NCI-H187 (cell line): ENCODE measurements at regions not wholly inside any gene's neighbourhood (a gene's known extent, or its start where the extent isn't known, plus 50 kb on each side); places are given as distances from the start of the nearest gene placed in this dataset.
"Not testable (repeated sequence)": the region's sequence is repeated elsewhere in the genome, so short reads cannot be mapped to it uniquely, and the experiment has no call there.

Experiments used
- DNase-seq, 2 experiments: peaks; one replicate each; lab custom pipeline; 2025; lab: John Stamatoyannopoulos, UW

GRCh38 chr10:9102026-9102425 lies 1047.5 kb downstream of the GATA3 start:
- DNase-seq: no peak

GRCh38 chr10:9103301-9103700 lies 1048.8 kb downstream of the GATA3 start:
- DNase-seq: no peak

- DNase-seq: no peak
Measured at GRCh38 chr10:9111976-9112375, 1057.5 kb downstream of the GATA3 start.

- DNase-seq: no peak
Measured at GRCh38 chr10:9126728-9127127, 1072.2 kb downstream of the GATA3 start.

DNA sequence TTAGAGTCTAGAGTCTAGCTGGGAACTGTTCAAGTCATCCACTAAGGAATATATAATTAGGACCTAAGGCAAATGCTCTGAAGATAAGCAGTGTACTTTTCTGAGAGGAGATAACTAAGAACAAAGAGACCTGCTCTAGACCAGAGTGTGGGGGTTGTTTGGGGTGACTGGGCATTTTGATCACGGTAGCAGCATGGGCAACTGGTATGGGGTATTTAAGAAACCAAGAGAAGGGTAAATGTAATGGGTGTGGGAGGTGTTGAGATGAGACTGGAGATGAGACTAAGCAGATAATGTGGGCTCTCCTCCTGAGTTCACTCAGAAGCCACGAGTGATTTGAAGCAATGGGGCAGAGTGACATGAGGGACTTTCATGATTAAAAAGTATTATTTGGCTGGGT lies 1082.9 kb downstream of the GATA3 start:
- no peak for DNase-seq

DNA sequence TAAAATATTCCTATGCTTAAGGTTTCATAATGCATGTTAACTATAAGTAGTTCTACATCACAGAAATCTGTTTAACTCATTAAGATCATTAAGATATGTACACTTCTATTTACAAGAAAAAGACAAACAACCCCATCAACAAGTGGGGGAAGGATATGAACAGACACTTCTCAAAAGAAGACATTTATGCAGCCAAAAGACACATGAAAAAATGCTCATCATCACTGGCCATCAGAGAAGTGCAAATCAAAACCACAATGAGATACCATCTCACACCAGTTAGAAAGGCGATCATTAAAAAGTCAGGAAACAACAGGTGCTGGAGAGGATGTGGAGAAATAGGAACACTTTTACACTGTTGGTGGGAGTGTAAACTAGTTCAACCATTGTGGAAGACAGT lies 1084.3 kb downstream of the GATA3 start:
- not testable (repeated sequence) for DNase-seq

DNA sequence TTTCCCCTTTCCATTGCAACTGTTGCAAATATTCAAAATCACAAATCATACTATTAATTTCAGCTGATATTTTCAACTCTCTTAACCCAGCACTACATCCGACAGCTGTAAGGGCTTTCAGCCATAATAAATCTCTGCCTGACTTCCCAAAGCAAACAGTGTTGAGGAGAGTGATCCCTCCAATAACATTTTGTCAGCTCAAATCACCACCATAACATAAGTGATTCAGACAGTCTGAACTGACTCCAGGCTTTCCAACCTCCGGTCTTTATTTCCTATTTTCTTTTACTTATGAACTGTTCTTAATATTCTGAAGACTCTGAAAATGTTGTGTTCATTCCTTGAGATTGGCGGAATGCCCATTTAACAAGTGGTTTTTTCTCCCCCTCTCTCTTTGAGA lies 1085.9 kb downstream of the GATA3 start:
- no peak for DNase-seq

DNA sequence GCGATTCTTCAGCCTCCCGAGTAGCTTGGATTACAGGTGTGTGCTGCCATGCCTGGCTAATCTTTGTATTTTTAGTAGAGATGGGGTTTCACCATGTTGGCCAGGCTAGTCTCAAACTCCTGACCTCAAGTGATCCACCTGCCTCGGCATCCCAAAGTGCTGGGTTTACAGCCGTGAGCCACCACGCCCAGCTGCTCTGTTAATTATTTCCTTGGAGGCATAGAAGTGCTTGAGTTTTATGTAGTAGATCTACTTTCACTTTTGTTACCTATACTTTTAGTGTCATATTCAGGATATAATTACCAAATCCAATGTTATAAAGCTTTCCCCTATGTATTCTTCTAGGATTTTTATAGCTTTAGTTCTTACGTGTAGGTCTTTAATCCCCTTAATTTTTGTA lies 1093.0 kb downstream of the GATA3 start:
- DNase-seq: no peak

DNA sequence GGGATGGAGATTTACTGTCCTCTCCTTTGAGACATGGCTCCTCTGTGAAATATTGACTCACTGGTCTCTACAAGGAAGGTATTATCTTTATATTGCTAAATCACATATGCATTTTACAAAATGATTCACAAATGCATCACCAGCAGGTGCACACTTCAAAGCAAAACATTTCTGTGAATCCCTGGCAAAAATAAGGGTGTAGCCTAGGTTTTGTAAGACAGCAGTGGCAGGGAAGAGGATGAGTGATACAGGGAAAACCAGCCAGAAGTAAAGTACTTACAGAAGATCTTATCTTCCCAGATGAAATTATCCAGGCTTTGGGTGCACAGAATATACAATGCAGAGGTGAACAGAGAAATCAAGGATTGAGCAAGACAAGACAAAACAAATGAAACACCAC lies 1094.6 kb downstream of the GATA3 start:
- no peak for DNase-seq

DNA sequence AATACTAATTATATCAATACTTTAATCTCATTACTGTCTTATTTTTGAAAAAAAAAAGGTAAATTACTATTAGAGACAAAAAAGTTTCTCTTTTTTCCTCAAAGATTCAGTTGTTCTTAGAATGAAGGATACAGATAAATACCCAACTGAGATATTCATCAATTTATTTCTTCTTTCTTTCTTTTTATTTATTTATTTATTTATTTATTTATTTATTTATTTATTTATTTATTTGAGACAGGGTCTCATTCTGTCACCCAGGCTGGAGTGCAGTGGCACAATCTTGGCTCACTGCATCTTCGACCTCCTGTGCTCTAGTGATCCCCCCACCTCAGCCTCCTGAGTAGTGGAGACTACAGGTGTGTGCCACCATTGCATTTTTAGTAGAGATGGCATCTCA lies 1098.6 kb downstream of the GATA3 start:
- not testable (repeated sequence) for DNase-seq

- DNase-seq: no peak
Measured at GRCh38 chr10:9157656-9158055, 1103.2 kb downstream of the GATA3 start.

DNA sequence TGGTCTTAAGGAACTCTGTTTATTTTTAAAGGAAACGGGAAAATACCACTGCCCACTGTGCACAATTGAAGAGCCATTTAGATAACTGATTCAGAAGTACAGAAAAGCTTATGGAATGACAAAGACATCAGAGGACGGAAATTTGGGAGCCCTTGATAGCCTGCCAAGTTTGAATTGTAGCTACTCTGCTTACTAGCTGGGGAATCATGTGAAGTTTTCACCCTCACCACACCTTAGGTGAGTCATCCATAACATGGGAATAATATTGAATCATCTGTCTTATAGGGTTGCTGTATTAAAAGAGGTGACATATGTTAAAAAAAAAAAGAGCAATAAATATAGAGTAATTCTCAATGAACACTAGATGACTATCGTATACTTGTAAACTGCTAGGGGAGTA lies 1104.2 kb downstream of the GATA3 start:
- DNase-seq: no peak

DNA sequence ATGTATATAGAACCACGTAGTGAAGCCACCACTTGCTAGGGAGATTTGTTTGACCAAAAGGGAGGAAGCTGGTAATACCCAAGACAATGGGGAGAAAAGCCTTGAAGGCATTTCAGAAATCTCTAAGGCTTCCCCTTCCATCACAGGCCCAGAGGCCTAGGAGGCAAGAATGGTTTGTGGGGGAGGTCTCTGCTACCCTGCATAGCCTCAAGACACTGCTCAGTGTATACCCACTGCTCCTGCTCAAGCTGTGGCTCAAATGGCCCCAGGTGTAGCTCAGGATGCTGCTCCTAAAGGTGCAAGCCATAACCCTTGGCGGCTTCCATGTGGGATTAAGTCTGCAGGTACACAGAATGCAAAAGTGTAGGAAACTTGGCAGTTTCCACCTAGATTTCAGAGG lies 1105.8 kb downstream of the GATA3 start:
- DNase-seq: no peak

- DNase-seq: no peak
Measured at GRCh38 chr10:9163699-9164098, 1109.2 kb downstream of the GATA3 start.

DNA sequence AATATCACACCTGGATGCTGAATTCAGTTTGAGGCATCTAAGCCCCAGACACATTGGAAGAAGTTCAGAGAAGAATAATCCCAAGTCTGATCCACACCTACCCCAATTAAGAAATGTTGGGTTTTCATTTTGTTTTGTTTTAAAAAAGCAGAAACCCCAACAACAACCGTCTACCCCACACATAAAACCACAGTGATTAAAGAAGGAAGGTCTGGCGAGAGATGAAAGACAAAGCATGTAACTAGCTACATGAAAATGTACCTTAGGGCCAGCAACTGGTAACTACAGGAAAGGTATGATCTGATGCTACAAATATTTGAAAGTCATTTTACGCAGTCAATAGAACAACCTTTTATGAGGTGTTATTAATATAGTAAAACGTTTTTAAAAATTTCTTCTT lies 1112.3 kb downstream of the GATA3 start:
- no peak for DNase-seq

DNA sequence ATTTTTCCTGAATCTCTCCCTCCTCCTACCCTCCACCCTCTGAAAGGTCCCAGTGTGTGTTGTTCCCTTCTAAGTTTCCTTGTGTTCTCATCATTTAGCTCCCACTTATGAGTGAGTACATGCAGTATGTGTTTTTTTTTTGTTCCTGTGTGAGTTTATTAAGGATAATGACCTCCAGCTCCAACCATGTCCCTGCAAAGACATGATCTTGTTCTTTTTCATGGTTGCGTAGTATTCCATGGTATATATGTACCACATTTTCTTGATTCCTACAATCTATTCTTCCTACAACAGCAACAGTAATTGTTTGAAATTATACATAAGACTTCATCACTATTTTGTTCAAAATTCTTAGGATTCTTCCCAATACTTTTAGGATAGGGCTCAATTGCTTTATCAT lies 1117.8 kb downstream of the GATA3 start:
- DNase-seq: no peak

- no peak for DNase-seq
Measured at GRCh38 chr10:9175200-9175599, 1120.7 kb downstream of the GATA3 start.

DNA sequence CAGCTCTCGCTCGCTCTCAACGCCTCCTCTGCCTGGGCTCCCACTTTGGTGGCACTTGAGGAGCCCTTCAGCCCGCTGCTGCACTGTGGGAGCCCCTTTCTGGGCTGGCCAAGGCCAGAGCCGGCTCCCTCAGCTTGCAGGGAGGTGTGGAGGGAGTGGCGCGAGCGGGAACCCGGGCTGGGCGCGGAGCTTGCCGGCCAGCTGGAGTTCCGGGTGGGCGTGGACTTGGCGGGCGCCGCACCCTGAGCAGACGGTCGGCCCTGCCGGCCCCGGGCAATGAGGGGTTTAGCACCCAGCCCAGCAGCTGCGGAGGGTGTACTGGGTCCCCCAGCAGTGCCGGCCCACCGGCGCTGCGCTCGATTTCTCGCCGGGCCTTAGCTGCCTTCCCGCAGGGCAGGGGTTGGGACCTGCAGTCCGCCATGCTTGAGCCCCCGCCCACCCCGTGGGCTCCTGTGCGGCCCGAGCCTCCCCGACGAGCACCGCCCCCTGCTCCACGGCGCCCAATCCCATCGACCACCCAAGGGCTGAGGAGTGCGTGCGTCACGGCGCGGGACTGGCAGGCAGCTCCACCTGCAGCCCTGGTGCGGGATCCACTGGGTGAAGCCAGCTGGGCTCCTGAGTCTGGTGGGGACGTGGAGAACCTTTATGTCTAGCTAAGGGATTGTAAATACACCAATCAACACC lies 1128.9 kb downstream of the GATA3 start:
- not testable (repeated sequence) for DNase-seq

GRCh38 chr10:9188022-9188810 lies 1133.7 kb downstream of the GATA3 start:
- no peak for DNase-seq

GRCh38 chr10:9189448-9189847 lies 1135.0 kb downstream of the GATA3 start:
- DNase-seq: no peak

DNA sequence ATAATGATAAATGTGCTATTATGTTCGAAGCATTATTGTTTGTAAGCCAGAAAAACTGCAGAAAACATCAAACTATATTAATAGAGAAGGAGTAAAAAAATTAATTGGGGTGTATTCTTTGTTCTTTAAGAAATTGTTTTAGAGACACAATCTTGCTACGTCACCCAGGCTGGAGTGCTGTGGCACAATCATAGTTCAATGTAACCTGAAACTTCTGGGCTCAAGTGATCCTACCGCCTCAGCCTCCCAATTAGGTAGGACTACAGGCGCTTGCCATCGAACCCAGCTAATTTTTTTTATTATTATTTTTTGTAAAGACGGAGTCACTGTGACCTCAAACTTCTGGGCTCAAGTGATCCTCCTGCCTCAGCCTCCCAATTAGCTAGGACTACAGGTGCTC lies 1138.6 kb downstream of the GATA3 start:
- no peak for DNase-seq

DNA sequence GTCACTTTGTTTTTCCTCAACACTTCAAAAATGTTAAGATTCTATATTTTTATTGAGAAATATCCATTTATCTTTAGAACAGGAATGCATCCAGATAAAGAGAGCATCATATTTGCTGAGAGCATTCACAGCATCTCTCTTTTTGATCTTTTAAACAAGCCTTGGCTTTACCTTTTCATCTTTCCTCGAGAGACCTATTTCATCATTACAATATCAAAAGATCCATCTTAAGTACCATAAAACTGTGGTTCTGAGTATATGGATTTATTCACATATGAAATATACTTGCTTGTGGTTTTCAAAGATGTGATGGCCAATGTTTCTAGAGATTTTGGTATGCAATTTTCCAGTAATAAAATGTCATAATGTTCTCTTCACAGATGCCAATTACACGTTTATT lies 1140.9 kb downstream of the GATA3 start:
- DNase-seq: no peak

DNA sequence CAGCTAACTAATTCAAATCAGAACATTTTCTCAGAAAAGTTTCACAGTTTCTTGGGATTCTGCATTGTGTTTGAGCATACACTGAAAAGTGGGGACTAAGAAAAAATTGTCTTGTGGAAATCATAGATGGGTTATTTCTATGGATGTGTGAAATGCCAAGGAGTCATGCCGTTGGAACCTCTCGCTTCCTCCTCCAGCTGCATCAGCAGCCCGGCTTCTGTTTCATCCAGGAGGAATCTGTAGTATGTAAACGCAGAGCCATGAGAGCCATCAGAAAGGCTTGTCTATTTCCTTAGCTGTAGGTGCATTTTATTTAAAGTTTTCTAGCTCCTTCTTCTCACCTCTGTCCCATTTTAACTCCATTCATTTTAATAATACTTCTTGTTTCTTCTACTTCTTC lies 1144.1 kb downstream of the GATA3 start:
- DNase-seq: no peak

- DNase-seq: no peak
Measured at GRCh38 chr10:9205558-9205957, 1151.1 kb downstream of the GATA3 start.
